Lower leg skin (tissue), 4 donors: ENCODE measurements at regions not wholly inside any gene's neighbourhood (a gene's known extent, or its start where the extent isn't known, plus 50 kb on each side); places are given as distances from the start of the nearest gene placed in this dataset.

Experiments used
- DNase-seq, 2 donors: peaks; one replicate each; pipeline ENCODE4 v3.0.0-alpha.2; 2019; ENCODE audit warnings: low spot score in 2 of 2
- H3K4me3 ChIP-seq: fragments of 200-600 bp; sonication (generic); 2 replicates; pipeline ENCODE4 v1.5.1; 2017; ENCODE audit warnings: mild to moderate bottlenecking, low read depth; ENCODE audit not compliant: poor library complexity, severe bottlenecking
- CTCF ChIP-seq, 3 donors: fragments of 450-650 bp; IDR thresholded peaks; one replicate each; pipeline ENCODE4 v1.5.1; 2016; ENCODE audit warnings: antibody characterized with exemption in 3 of 3, mild to moderate bottlenecking in 3 of 3, moderate library complexity in 2 of 3
- POLR2A ChIP-seq, 2 donors: fragments of 450-650 bp; IDR thresholded peaks; one replicate each; pipeline ENCODE4 v1.6.1; 2016 to 2017; ENCODE audit warnings: antibody characterized with exemption in 2 of 2, mild to moderate bottlenecking in 1 of 2, moderate library complexity in 1 of 2
- WGBS, 2 donors: methylation state at CpG; one replicate each; pipeline ENCODE4 v1.1.5; 2018; 5-methylcytosine and 5-hydroxymethylcytosine counted together
- intact Hi-C: fragments of 100-400 bp; cut with DNase I; formaldehyde crosslinking; loops from one replicate; pipeline ENCODE4 v1.15.0; 2023; ENCODE audit warnings: low total_unique reads

- intact Hi-C loops = no loop called here
- TF ChIP-seq CTCF (IDR thresholded peaks at IDR 0.05) (no peak), POLR2A (IDR thresholded peaks at IDR 0.05) (no peak)
- no peak overlapping the region for H3K4me3 ChIP-seq
- DNase-seq = no peak
- 58 to 67% methylated on average over 4 of the region's 4 CpGs for WGBS, 2 donors
These were observed 592.9 kb downstream of the TFAP2B start for GRCh38 chr6:51411496-51412125.

GRCh38 chr6:51414361-51414760 lies 595.7 kb downstream of the TFAP2B start:
- 83 to 92% methylated on average over 2 of the region's 2 CpGs for WGBS, 2 donors
- DNase-seq = no peak
- no peak for TF ChIP-seq POLR2A (IDR thresholded peaks at IDR 0.05)
- no peak for TF ChIP-seq CTCF (IDR thresholded peaks at IDR 0.05)
- no peak overlapping the region for H3K4me3 ChIP-seq
- intact Hi-C loops = no loop called here

- DNase-seq = no peak
- no peak for TF ChIP-seq CTCF (IDR thresholded peaks at IDR 0.05)
- no peak for TF ChIP-seq POLR2A (IDR thresholded peaks at IDR 0.05)
- H3K4me3 ChIP-seq = no peak overlapping the region
- WGBS, 2 donors = 70 to 71% methylated on average over 3 of the region's 3 CpGs
- intact Hi-C loops = no loop called here
These were observed 596.8 kb downstream of the TFAP2B start for GRCh38 chr6:51415501-51415900.

GRCh38 chr6:51429017-51429712 lies 610.5 kb downstream of the TFAP2B start:
- TF ChIP-seq CTCF (IDR thresholded peaks at IDR 0.05) = no peak
- TF ChIP-seq POLR2A (IDR thresholded peaks at IDR 0.05) = no peak
- 81% methylated on average over 7 of the region's 7 CpGs for WGBS, 2 donors
- no peak for DNase-seq
- H3K4me3 ChIP-seq = no peak overlapping the region
- intact Hi-C loops = no loop called here

GRCh38 chr6:51430589-51430988 lies 611.9 kb downstream of the TFAP2B start:
- DNase-seq = no peak
- intact Hi-C loops = no loop called here
- no peak for TF ChIP-seq CTCF (IDR thresholded peaks at IDR 0.05)
- no peak for TF ChIP-seq POLR2A (IDR thresholded peaks at IDR 0.05)
- H3K4me3 ChIP-seq = no peak overlapping the region
- 65 to 68% methylated on average over 2 of the region's 2 CpGs for WGBS, 2 donors
